Suprapubic skin (tissue), 4 donors: ENCODE measurements at regions not wholly inside any gene's neighbourhood (a gene's known extent, or its start where the extent isn't known, plus 50 kb on each side); places are given as distances from the start of the nearest gene placed in this dataset.

ENCODE experiments used
- EP300 ChIP-seq: sonication (generic); formaldehyde crosslinking; IDR thresholded peaks from one replicate; pipeline ENCODE4 v1.6.1; 2017; ENCODE audit warnings: antibody characterized with exemption
- POLR2AphosphoS5 ChIP-seq, 3 donors: sonication (generic); formaldehyde crosslinking; IDR thresholded peaks; one replicate each; pipeline ENCODE4 v1.6.1; 2017; ENCODE audit warnings: antibody characterized with exemption in 3 of 3
- TF ChIP-seq, protein P1 (sequence below), 2 donors: fragments of 200-600 bp in 1 of 2; fragments of 450-650 bp in 1 of 2; sonication (generic) in 1 of 2; IDR thresholded peaks; one replicate each; pipeline ENCODE4 v1.5.1; 2016 to 2019; ENCODE audit warnings: antibody characterized with exemption in 2 of 2, mild to moderate bottlenecking in 1 of 2, moderate library complexity in 1 of 2

DNA sequence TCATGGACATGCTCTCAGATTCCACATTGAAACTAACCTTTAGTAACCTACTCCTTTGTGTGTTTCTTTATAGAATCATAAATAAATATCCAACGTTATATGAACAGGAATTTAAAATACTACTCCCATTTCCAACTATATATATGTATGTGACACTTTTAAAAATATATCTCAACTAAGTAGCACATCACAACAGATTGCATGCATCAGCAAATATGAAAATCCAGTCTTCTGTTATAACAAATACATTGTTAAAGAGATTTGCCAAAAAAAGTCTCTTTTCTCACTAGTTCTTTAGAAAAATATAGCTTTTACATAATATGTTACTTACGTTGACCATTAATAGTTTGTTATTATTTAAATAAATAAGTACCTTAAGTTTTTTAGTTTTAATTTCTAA, 1608.6 kb upstream of the RAG2 start:
- TF ChIP-seq, protein P1, sequence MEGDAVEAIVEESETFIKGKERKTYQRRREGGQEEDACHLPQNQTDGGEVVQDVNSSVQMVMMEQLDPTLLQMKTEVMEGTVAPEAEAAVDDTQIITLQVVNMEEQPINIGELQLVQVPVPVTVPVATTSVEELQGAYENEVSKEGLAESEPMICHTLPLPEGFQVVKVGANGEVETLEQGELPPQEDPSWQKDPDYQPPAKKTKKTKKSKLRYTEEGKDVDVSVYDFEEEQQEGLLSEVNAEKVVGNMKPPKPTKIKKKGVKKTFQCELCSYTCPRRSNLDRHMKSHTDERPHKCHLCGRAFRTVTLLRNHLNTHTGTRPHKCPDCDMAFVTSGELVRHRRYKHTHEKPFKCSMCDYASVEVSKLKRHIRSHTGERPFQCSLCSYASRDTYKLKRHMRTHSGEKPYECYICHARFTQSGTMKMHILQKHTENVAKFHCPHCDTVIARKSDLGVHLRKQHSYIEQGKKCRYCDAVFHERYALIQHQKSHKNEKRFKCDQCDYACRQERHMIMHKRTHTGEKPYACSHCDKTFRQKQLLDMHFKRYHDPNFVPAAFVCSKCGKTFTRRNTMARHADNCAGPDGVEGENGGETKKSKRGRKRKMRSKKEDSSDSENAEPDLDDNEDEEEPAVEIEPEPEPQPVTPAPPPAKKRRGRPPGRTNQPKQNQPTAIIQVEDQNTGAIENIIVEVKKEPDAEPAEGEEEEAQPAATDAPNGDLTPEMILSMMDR (IDR thresholded peaks at IDR 0.05) = no peak
- TF ChIP-seq EP300 (no peak), POLR2AphosphoS5 (IDR thresholded peaks at IDR 0.05) (no peak)
